ENCODE measurements at regions not wholly inside any gene's neighbourhood (a gene's known extent, or its start where the extent isn't known, plus 50 kb on each side); places are given as distances from the start of the nearest gene placed in this dataset.

- Histone ChIP-seq H3K36me3 (no peaks in the 10 kb centered on the region), H3K27me3 (no peaks in the 10 kb centered on the region), H3K4me1 (no peaks in the 10 kb centered on the region), H3K9ac (ENCODE audit: low read depth in 2 of 2, low read length in 2 of 2) (no peak overlapping the region), H3K9me3 (no peaks in the 10 kb centered on the region), H3K27ac (no peak overlapping the region), H3K4me3 (no peak overlapping the region)
- intact Hi-C loops (cut with DNase I) = no loop called here
- no peak for TF ChIP-seq CTCF (IDR thresholded peaks at IDR 0.05)
- DNase-seq = no peak
Observed at GRCh38 chr7:124692425-124692824, 73.2 kb downstream of the GPR37 start.

- DNase-seq = no peak
- intact Hi-C loops (cut with DNase I) = no loop called here
- Histone ChIP-seq H3K9me3 (no peaks in the 10 kb centered on the region), H3K4me3 (no peak overlapping the region), H3K4me1 (no peaks in the 10 kb centered on the region), H3K27ac (no peak overlapping the region), H3K9ac (ENCODE audit: low read depth in 2 of 2, low read length in 2 of 2) (no peak overlapping the region), H3K36me3 (no peaks in the 10 kb centered on the region), H3K27me3 (no peaks in the 10 kb centered on the region)
- TF ChIP-seq CTCF (IDR thresholded peaks at IDR 0.05) = no peak
Observed at GRCh38 chr7:124690840-124691239, 74.8 kb downstream of the GPR37 start.

- no peak overlapping the region for H3K4me3 ChIP-seq
- H3K9me3 ChIP-seq = no peaks in the 10 kb centered on the region
- no peaks in the 10 kb centered on the region for H3K36me3 ChIP-seq
- H3K9ac ChIP-seq (ENCODE audit: low read depth in 2 of 2, low read length in 2 of 2) = no peak overlapping the region
- no peak for DNase-seq
- H3K4me1 ChIP-seq = no peaks in the 10 kb centered on the region
- intact Hi-C loops (cut with DNase I) = no loop called here
- TF ChIP-seq CTCF (IDR thresholded peaks at IDR 0.05) = no peak
- no peaks in the 10 kb centered on the region for H3K27me3 ChIP-seq
- no peak overlapping the region for H3K27ac ChIP-seq
Observed at GRCh38 chr7:124689931-124690330, 75.7 kb downstream of the GPR37 start.

- intact Hi-C loops (cut with DNase I) = no loop called here
- Histone ChIP-seq H3K36me3 (no peaks in the 10 kb centered on the region), H3K27me3 (no peaks in the 10 kb centered on the region), H3K27ac (no peak overlapping the region), H3K4me3 (no peak overlapping the region), H3K9ac (ENCODE audit: low read depth in 2 of 2, low read length in 2 of 2) (no peak overlapping the region), H3K9me3 (no peaks in the 10 kb centered on the region), H3K4me1 (no peaks in the 10 kb centered on the region)
- DNase-seq = no peak
- TF ChIP-seq CTCF (IDR thresholded peaks at IDR 0.05) = no peak
Observed at GRCh38 chr7:124689523-124689922, 76.1 kb downstream of the GPR37 start.

- intact Hi-C loops (cut with DNase I) = no loop called here
- no peak overlapping the region for H3K9ac ChIP-seq (ENCODE audit: low read depth in 2 of 2, low read length in 2 of 2)
Observed at GRCh38 chr7:124688991-124689390, 76.6 kb downstream of the GPR37 start.

More at GRCh38 chr7:124688991-124689390, 76.6 kb downstream of the GPR37 start:
- H3K4me1 ChIP-seq = no peaks in the 10 kb centered on the region
- no peak for TF ChIP-seq CTCF (IDR thresholded peaks at IDR 0.05)
- no peaks in the 10 kb centered on the region for H3K27me3 ChIP-seq
- no peak overlapping the region for H3K4me3 ChIP-seq
- H3K9me3 ChIP-seq = no peaks in the 10 kb centered on the region
- H3K36me3 ChIP-seq = no peaks in the 10 kb centered on the region
- no peak overlapping the region for H3K27ac ChIP-seq
- DNase-seq = no peak

All from colonic mucosa (tissue), 4 donors.